ENCODE measurements at regions not wholly inside any gene's neighbourhood (a gene's known extent, or its start where the extent isn't known, plus 50 kb on each side); places are given as distances from the start of the nearest gene placed in this dataset.

- H3K27ac ChIP-seq, result no peak overlapping the region
- H3K4me1 ChIP-seq, result no peaks in the 10 kb centered on the region
- no peaks in the 10 kb centered on the region for H3K36me3 ChIP-seq
- WGBS, 2 donors, result 67 to 75% methylated on average over 8 of the region's 8 CpGs
- H3K4me3 ChIP-seq, result no peak overlapping the region
- TF ChIP-seq CTCF (IDR thresholded peaks at IDR 0.05), result no peak
- DNase-seq (no peak), ATAC-seq (no peak)
- intact Hi-C loops (cut with DNase I), result no loop called here
- H3K27me3 ChIP-seq, result no peaks in the 10 kb centered on the region
- H3K9me3 ChIP-seq, result peaks cover 0 to 48% (median 0%) of the 10 kb centered on the region in 11 donors
Measured at GRCh38 chrX:4373791-4374190, 660.3 kb upstream of the PRKX start.

GRCh38 chrX:4358577-4358976 lies 645.1 kb upstream of the PRKX start:
- Histone ChIP-seq H3K27me3 (no peaks in the 10 kb centered on the region), H3K9me3 (peaks cover 0 to 10% (median 0%) of the 10 kb centered on the region in 11 donors), H3K36me3 (no peaks in the 10 kb centered on the region), H3K4me3 (no peak overlapping the region), H3K27ac (no peak overlapping the region), H3K4me1 (no peaks in the 10 kb centered on the region)
- intact Hi-C loops (cut with DNase I), result no loop called here
- WGBS, 2 donors, result 86% methylated on average over 3 of the region's 3 CpGs
- no peak for TF ChIP-seq CTCF (IDR thresholded peaks at IDR 0.05)
- DNase-seq, result no peak
- ATAC-seq, result no peak

DNA sequence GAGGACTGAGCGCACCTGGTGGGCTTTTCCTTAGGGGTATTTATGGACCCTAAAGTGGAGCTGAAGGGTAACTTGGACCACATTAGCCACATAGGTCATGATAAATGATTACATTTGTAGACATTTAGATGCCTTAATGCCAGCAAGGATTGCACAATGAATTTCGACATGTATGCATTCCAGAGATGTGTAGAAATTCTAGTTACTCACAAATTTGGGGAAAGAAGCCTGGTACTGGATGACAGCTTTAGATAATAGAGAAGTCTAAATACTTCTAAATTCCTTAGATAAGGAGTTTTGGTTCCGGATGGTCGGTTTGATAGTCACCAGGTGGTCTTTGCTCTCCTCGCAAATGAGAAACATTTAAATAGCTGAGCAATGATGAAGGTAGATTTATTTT lies 609.5 kb upstream of the PRKX start:
- intact Hi-C loops (cut with DNase I), result no loop called here
- WGBS, 2 donors, result 70 to 78% methylated on average over 5 of the region's 5 CpGs
- no peak for DNase-seq
- H3K27ac ChIP-seq, result no peak overlapping the region
- no peak for ATAC-seq
- H3K27me3 ChIP-seq, result no peaks in the 10 kb centered on the region
- H3K36me3 ChIP-seq, result no peaks in the 10 kb centered on the region
- TF ChIP-seq CTCF (IDR thresholded peaks at IDR 0.05), result no peak
- H3K9me3 ChIP-seq, result no peaks in the 10 kb centered on the region
- no peaks in the 10 kb centered on the region for H3K4me1 ChIP-seq
- no peak overlapping the region for H3K4me3 ChIP-seq

DNA sequence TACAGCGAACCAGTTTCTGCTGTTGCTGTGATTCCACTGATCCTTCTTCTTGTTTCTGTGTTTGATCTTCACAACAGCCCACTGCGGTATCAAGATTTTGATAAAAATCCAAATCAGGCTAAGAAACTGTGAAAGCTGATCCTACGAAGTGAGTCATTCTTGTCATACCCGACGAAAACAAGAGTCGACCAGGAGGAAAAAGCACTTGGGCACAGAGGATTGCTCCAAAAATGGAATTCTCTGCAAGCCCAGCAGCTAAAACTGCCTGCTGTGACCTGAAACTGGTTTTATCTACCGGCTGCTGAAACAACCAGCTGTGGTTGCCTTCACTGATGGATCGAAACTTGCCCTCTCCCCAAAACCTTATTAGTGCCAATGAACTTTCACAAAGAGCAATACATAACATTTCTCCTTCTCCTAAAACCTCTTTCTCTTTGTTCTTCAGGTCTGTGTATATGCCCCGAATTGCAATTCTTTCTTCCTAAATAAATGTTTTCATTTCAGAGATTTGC lies 607.0 kb upstream of the PRKX start:
- WGBS, 2 donors, result 38% methylated on average over 9 of the region's 9 CpGs
- intact Hi-C loops (cut with DNase I), result no loop called here

More for the DNA sequence above, 607.0 kb upstream of the PRKX start:
- no peaks in the 10 kb centered on the region for H3K36me3 ChIP-seq
- no peak for TF ChIP-seq CTCF (IDR thresholded peaks at IDR 0.05)
- H3K27ac ChIP-seq, result no peak overlapping the region
- no peaks in the 10 kb centered on the region for H3K9me3 ChIP-seq
- DNase-seq, result no peak
- no peaks in the 10 kb centered on the region for H3K4me1 ChIP-seq
- no peaks in the 10 kb centered on the region for H3K27me3 ChIP-seq
- H3K4me3 ChIP-seq, result no peak overlapping the region
- ATAC-seq, result no peak
